ENCODE measurements at regions not wholly inside any gene's neighbourhood (a gene's known extent, or its start where the extent isn't known, plus 50 kb on each side); places are given as distances from the start of the nearest gene placed in this dataset.

- Mint-ChIP-seq H3K9me3 (no peaks in the 10 kb centered on the region), H3K27ac (no peak overlapping the region), H3K27me3 (peaks cover 3% of the 10 kb centered on the region), H3K4me1 (no peaks in the 10 kb centered on the region), H3K4me3 (no peak overlapping the region), H3K36me3 (ENCODE audit: low read depth) (no peaks in the 10 kb centered on the region)
- intact Hi-C loops (cut with micrococcal nuclease), result no loop called here
- DNase-seq (no peak), ATAC-seq (ENCODE audit: low read depth) (no peak)
- CTCF ChIA-PET, result no interaction called here
- POLR2A ChIA-PET, result no interaction called here
- TF ChIP-seq, protein P1, sequence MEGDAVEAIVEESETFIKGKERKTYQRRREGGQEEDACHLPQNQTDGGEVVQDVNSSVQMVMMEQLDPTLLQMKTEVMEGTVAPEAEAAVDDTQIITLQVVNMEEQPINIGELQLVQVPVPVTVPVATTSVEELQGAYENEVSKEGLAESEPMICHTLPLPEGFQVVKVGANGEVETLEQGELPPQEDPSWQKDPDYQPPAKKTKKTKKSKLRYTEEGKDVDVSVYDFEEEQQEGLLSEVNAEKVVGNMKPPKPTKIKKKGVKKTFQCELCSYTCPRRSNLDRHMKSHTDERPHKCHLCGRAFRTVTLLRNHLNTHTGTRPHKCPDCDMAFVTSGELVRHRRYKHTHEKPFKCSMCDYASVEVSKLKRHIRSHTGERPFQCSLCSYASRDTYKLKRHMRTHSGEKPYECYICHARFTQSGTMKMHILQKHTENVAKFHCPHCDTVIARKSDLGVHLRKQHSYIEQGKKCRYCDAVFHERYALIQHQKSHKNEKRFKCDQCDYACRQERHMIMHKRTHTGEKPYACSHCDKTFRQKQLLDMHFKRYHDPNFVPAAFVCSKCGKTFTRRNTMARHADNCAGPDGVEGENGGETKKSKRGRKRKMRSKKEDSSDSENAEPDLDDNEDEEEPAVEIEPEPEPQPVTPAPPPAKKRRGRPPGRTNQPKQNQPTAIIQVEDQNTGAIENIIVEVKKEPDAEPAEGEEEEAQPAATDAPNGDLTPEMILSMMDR (IDR thresholded peaks at IDR 0.05), result no peak
These were observed 531.5 kb downstream of the RNF144A start for GRCh38 chr2:7448578-7449264.

GRCh38 chr2:7449298-7449697, 532.1 kb downstream of the RNF144A start:
- TF ChIP-seq, protein P1 (IDR thresholded peaks at IDR 0.05), result no peak
- intact Hi-C loops (cut with micrococcal nuclease), result no loop called here
- Mint-ChIP-seq H3K9me3 (no peaks in the 10 kb centered on the region), H3K36me3 (ENCODE audit: low read depth) (no peaks in the 10 kb centered on the region), H3K27me3 (peaks cover 3% of the 10 kb centered on the region), H3K27ac (no peak overlapping the region), H3K4me3 (no peak overlapping the region), H3K4me1 (no peaks in the 10 kb centered on the region)
- DNase-seq, result no peak
- ChIA-PET POLR2A (no interaction called here), CTCF (no interaction called here)
- no peak for ATAC-seq (ENCODE audit: low read depth)

DNA sequence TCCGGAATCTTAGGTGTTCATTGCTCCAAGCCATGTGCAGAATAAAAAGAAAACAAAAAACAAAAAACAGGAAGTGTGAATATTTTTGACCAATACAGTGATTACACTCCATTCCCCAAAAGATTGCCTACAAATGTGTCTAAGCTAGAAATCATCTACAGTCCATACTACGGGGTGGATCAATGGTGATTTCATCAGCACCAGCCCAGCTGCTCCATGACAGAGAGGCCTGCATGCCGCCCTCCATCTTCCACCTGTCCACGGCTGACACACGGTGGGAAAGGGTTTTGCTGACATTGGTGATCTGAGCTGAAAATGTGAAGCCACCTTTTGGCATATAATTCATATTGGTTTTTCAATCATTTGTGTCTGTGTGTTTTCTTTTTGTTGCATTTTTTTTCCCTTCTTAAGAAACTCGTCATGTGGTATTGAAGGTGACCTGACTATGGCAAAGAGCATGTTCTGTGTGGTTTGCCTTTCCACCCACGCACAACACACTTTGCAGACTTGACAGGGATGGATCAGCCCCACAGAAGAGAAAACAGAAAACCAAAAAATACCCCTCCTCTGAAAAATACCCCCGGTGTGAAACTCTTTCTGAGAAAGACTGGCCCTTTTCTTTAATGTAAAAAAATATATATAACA, 533.1 kb downstream of the RNF144A start:
- no peaks in the 10 kb centered on the region for H3K9me3 Mint-ChIP-seq
- CTCF ChIA-PET, result no interaction called here
- H3K4me3 Mint-ChIP-seq, result no peak overlapping the region
- POLR2A ChIA-PET, result no interaction called here
- DNase-seq, result no peak
- H3K27me3 Mint-ChIP-seq, result peaks cover 3% of the 10 kb centered on the region
- H3K27ac Mint-ChIP-seq, result no peak overlapping the region
- no peak for ATAC-seq (ENCODE audit: low read depth)
- intact Hi-C loops (cut with micrococcal nuclease), result no loop called here
- TF ChIP-seq, protein P1 (IDR thresholded peaks at IDR 0.05), result no peak
- no peaks in the 10 kb centered on the region for H3K4me1 Mint-ChIP-seq
- H3K36me3 Mint-ChIP-seq (ENCODE audit: low read depth), result no peaks in the 10 kb centered on the region

DNA sequence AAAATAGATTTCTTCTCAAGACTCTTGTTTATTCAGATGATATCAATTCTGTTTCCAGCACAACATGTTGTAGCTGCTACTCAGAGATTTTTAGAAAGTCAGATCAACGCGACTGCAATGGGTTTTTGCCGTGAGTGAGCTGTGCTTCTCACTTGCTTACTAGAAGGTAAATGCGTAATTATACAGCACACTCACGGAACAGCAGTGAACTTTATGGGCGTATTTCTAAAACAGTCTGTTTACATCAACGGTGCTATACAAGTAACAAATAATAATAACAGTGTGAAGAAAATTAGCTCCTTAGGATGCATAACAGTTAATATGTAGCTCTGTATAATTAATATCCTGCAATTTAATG, 533.6 kb downstream of the RNF144A start:
- ChIA-PET CTCF (no interaction called here), POLR2A (no interaction called here)
- no peak overlapping the region for H3K4me3 Mint-ChIP-seq
- peaks cover under 1% of the 10 kb centered on the region for H3K27me3 Mint-ChIP-seq
- TF ChIP-seq, protein P1 (IDR thresholded peaks at IDR 0.05), result no peak
- H3K36me3 Mint-ChIP-seq (ENCODE audit: low read depth), result no peaks in the 10 kb centered on the region
- no peaks in the 10 kb centered on the region for H3K4me1 Mint-ChIP-seq
- H3K9me3 Mint-ChIP-seq, result no peaks in the 10 kb centered on the region
- DNase-seq (no peak), ATAC-seq (ENCODE audit: low read depth) (no peak)
- intact Hi-C loops (cut with micrococcal nuclease), result no loop called here
- H3K27ac Mint-ChIP-seq, result no peak overlapping the region

DNA sequence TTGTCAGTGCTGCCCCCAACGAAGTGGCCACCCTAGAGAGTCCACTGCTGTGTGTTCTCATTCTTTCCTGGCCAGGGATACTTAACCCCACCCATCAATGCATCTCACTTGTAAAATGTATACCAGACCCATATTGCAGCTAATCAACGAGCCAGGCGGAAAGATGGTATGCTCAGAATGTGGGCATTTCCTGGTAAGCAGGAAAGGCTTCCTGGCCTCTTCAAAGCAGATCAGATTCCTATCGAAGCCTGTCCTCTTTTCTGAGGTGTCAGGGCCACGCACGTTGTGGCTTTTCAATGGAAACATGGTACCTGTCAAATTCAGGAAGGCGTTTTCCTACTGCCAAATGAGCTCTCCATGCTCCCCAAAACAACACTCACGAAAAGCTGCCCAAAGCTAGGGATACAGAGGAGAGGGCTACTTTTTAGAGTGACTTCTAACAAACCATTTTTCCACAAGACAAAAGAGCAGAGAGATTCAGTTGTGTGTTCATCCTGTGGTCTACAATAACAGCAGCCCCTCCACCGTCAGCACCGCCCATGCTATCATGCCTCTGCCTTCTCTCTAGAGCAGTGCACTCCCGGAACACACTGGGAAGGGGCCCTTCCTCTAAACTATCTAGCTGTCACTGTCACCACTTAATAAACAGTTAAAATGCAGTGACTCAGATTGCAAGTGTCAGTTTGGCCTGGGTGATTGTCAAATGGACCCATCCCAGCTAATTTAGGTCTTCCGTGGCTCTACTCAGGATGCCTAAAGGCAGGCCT, 535.1 kb downstream of the RNF144A start:
- Mint-ChIP-seq H3K9me3 (no peaks in the 10 kb centered on the region), H3K27ac (no peak overlapping the region), H3K4me3 (no peak overlapping the region), H3K27me3 (no peaks in the 10 kb centered on the region), H3K36me3 (ENCODE audit: low read depth) (no peaks in the 10 kb centered on the region), H3K4me1 (no peaks in the 10 kb centered on the region)
- ChIA-PET CTCF (no interaction called here), POLR2A (no interaction called here)
- intact Hi-C loops (cut with micrococcal nuclease), result no loop called here
- no peak for DNase-seq
- no peak for ATAC-seq (ENCODE audit: low read depth)
- TF ChIP-seq, protein P1 (IDR thresholded peaks at IDR 0.05), result no peak

Measured in activated B cell treated with CpG ODN at 0.5 μM for 24 hours (primary cell).